ENCODE measurements at regions not wholly inside any gene's neighbourhood (a gene's known extent, or its start where the extent isn't known, plus 50 kb on each side); places are given as distances from the start of the nearest gene placed in this dataset.

DNA sequence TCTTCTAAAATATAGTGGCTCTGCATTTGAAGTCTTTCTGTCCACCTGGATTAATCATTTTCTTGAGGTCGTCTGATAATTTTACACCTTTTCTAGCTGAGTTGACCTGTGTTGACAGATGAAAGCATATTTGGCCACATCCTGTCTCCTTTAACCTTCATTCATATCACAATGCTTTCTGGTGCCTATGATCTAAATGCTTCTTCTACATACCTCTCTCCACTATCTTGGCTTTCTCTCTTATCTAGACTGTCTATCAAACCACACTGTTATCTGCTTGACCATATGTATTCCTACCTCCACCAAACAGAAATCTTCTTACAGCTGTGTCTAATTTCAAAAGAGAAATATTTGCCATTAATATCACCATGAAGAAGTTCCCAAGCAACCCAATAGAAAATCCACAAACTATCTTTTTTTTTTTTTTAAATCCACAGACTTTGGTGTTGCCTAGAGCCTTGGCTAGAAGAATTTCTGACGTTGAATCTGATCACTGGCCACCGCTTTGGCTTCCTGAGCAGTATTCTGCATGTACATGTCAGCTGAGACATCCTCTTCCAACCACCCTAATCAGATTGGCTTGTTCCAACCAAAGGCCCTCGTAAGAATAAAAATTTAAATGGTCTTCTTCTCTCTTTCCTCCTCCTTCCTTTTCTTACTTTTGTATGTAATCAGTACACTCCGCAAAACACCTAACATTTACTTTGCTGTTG is 66.3 kb upstream of the SP4 start:
- ATAC-seq, result peak; percentile 76
- no peak overlapping the region for H3K27ac ChIP-seq (ENCODE audit: control insufficient read depth, insufficient read depth)
- CTCF ChIA-PET, result interaction anchor here (0.6 to 2.4 kb wide), 6 partner anchors 9 to 787 kb away, joined by 3 to 6 read pairs (median 4); no protein-coding TSS in a partner anchor
- RAD21 ChIA-PET (ENCODE audit: unreplicated experiment), result interaction anchor here (1.2 to 5.8 kb wide), 10 partner anchors 8 to 206 kb away, joined by 3 to 29 read pairs (median 6); partner anchors contain the start of gene SP4
- POLR2A ChIA-PET, result interaction anchor here (1.1 to 3.6 kb wide), 6 partner anchors 9 to 80 kb away, joined by 3 to 12 read pairs (median 6); partner anchors contain the start of gene SP4
- intact Hi-C loops (cut with micrococcal nuclease; ENCODE audit: unreplicated experiment) (no loop called here), in situ Hi-C loops (cut with MboI) (loop anchor here (25.0 kb wide), 1 partner anchor 1124 kb away; no protein-coding TSS in a partner anchor)
- 59% methylated on average over 5 of the region's 5 CpGs for WGBS (ENCODE audit: insufficient coverage, insufficient replicate concordance, low lambda C conversion rate, missing lambda C conversion rate)
- H3K9me3 ChIP-seq (replicated peaks; ENCODE audit: control insufficient read depth, insufficient read depth, low read length), result peaks cover 11% of the 10 kb centered on the region; the same call in 2 of the 3 replicates
- no peaks in the 10 kb centered on the region for H3K27me3 ChIP-seq (replicated peaks in 1 of 2; ENCODE audit: control insufficient read depth in 2 of 2, insufficient read depth in 2 of 2, low read length in 1 of 2)
- H2AFZ ChIP-seq (ENCODE audit: control insufficient read depth, low read depth, low read length), result no peak overlapping the region
- DNase-seq (ENCODE audit: low read depth, low spot score), result no peak
- no peak overlapping the region for H3K4me2 ChIP-seq (ENCODE audit: control insufficient read depth, insufficient read depth)
- no peak overlapping the region for H3K4me3 ChIP-seq
- SMC1A ChIA-PET (ENCODE audit: uncharacterized antibody, unreplicated experiment), result interaction anchor here (0.6 to 7.1 kb wide), 16 partner anchors 8 to 595 kb away, joined by 3 to 52 read pairs (median 4); partner anchors contain the start of gene SP4
- no peaks in the 10 kb centered on the region for H3K79me2 ChIP-seq (ENCODE audit: control insufficient read depth, insufficient read depth, low read length)
- H3K9ac ChIP-seq (ENCODE audit: control insufficient read depth, insufficient read depth, low read length), result no peak overlapping the region
- peaks cover 23% of the 10 kb centered on the region for H3K4me1 ChIP-seq (ENCODE audit: control insufficient read depth, insufficient read depth, low read length)
- FAIRE-seq, result peak; percentile 27
- H4K20me1 ChIP-seq (ENCODE audit: control insufficient read depth, insufficient read depth), result no peaks in the 10 kb centered on the region
- no TSS peak for BruUV-seq (replicated peaks)
- TF ChIP-seq ATF7 (IDR thresholded peaks at IDR 0.05; ENCODE audit: low read depth) (peak; percentile 89), IKZF2 (IDR thresholded peaks at IDR 0.05) (peak in 1 of 2 experiments; percentile 26; a peak in 2 of 4 replicates), ZNF217 (IDR thresholded peaks at IDR 0.05) (0 out of 2 replicates have a peak, but pooled peaks have one; percentile 29), BHLHE40 (IDR thresholded peaks at IDR 0.05; ENCODE audit: borderline replicate concordance in 1 of 2, low read depth in 2 of 2, low read length in 1 of 2) (no peak), IKZF1 (conservative IDR thresholded peaks at IDR 0.05) (0 out of 2 replicates have a peak, but pooled peaks have one; percentile 32), RUNX3 (IDR thresholded peaks at IDR 0.05; ENCODE audit: low read length) (0 out of 2 replicates have a peak, but pooled peaks have one; percentile 25), SRF (IDR thresholded peaks at IDR 0.05; ENCODE audit: low read depth in 2 of 2, low read length in 2 of 2) (peak; percentile 20 to 48; a peak in 2 of 4 replicates), NR2C2 (IDR thresholded peaks at IDR 0.05; ENCODE audit: borderline replicate concordance, control insufficient read depth, insufficient read length, low read depth) (no peak), MTA2 (IDR thresholded peaks at IDR 0.05; ENCODE audit: low read depth) (0 out of 2 replicates have a peak, but pooled peaks have one; percentile 31), POLR2A (IDR thresholded peaks at IDR 0.05; ENCODE audit: low read depth, low read length) (no peak), NR2F1 (conservative IDR thresholded peaks at IDR 0.05) (peak; percentile 96), TCF7 (IDR thresholded peaks at IDR 0.05; ENCODE audit: borderline replicate concordance) (0 out of 2 replicates have a peak, but pooled peaks have one; percentile 21)
- TF ChIP-seq, protein P1, sequence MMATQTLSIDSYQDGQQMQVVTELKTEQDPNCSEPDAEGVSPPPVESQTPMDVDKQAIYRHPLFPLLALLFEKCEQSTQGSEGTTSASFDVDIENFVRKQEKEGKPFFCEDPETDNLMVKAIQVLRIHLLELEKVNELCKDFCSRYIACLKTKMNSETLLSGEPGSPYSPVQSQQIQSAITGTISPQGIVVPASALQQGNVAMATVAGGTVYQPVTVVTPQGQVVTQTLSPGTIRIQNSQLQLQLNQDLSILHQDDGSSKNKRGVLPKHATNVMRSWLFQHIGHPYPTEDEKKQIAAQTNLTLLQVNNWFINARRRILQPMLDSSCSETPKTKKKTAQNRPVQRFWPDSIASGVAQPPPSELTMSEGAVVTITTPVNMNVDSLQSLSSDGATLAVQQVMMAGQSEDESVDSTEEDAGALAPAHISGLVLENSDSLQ (IDR thresholded peaks at IDR 0.05), result peak; percentile 70
- no peaks in the 10 kb centered on the region for H3K36me3 ChIP-seq (ENCODE audit: control insufficient read depth in 2 of 2, insufficient read depth in 2 of 2, low read length in 1 of 2)
